Fibroblast of the aortic adventitia (primary cell): ENCODE measurements at regions not wholly inside any gene's neighbourhood (a gene's known extent, or its start where the extent isn't known, plus 50 kb on each side); places are given as distances from the start of the nearest gene placed in this dataset.
A peak's percentile ranks its signal among the peaks of the same experiment; 100 is the strongest.
"Not testable (repeated sequence)": the region's sequence is repeated elsewhere in the genome, so short reads cannot be mapped to it uniquely, and the experiment has no call there.

Experiments used
- DNase-seq: peaks from one replicate; pipeline ENCODE4 v3.0.0-alpha.2; 2010; ENCODE audit warnings: low read depth
- H3K4me3 ChIP-seq: 2 replicates; pipeline ENCODE4 v1.5.1; 2011; ENCODE audit warnings: low read depth, mild to moderate bottlenecking, control low read depth, low read length, moderate library complexity
- CTCF ChIP-seq: IDR thresholded peaks from 2 replicates; pipeline ENCODE4 v1.5.1; 2011; ENCODE audit warnings: mild to moderate bottlenecking, low read length, control low read depth, inconsistent platforms; ENCODE audit not compliant: insufficient read depth

DNA sequence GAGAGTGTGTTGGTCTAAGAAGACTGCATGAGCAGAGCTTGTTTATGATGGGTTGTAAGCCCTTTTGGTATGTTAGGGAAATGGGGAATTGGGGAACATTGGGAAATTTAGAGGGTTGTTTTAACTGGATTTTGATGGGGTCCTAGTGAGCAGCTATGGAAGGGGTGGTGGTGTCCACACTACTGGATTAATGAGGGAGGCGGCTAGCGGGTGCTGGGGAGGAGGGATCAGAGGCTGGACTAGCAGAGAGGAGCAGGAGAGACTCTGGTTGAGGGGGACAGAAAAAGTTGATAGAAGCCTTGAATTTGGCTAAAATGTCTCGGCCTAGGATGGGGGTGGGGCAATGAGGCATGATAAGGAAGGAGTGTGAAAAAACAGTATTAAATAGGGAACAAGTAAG lies 1369.1 kb downstream of the UQCRFS1 start:
- no peak overlapping the region for H3K4me3 ChIP-seq
- no peak for DNase-seq
- TF ChIP-seq CTCF = no peak

- H3K4me3 ChIP-seq = no peak overlapping the region
- DNase-seq = no peak
- no peak for TF ChIP-seq CTCF
Measured at GRCh38 chr19:27833031-27833430, 1379.9 kb downstream of the UQCRFS1 start.

DNA sequence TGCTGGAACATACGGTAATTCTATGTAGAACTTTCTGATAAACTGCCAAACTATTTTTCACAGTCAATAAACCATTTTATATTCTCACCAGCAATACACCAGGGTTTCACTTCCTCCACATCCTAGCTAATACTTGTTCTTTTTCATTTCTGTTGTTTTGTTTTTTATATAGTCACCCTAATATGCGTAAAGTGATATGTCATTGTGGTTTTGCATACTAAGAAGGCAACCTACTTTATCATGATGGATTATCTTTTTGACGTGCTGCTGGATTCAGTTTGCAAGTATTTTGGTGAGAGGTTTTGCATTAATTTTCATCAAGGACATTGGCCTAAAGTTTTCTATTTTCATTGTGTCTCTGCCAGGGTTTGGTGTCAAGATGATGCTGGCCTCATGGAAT lies 1384.1 kb downstream of the UQCRFS1 start:
- no peak overlapping the region for H3K4me3 ChIP-seq
- TF ChIP-seq CTCF = no peak
- DNase-seq = no peak

GRCh38 chr19:27824108-27824507 lies 1388.8 kb downstream of the UQCRFS1 start:
- TF ChIP-seq CTCF = no peak

GRCh38 chr19:27822336-27822735 lies 1390.6 kb downstream of the UQCRFS1 start:
- no peak overlapping the region for H3K4me3 ChIP-seq
- DNase-seq = peak; percentile 1
- TF ChIP-seq CTCF = no peak

More at GRCh38 chr19:27824108-27824507, 1388.8 kb downstream of the UQCRFS1 start:
- no peak for DNase-seq
- H3K4me3 ChIP-seq = no peak overlapping the region

GRCh38 chr19:27821418-27822018 lies 1391.4 kb downstream of the UQCRFS1 start:
- no peak for TF ChIP-seq CTCF
- H3K4me3 ChIP-seq = no peak overlapping the region
- DNase-seq = no peak

DNA sequence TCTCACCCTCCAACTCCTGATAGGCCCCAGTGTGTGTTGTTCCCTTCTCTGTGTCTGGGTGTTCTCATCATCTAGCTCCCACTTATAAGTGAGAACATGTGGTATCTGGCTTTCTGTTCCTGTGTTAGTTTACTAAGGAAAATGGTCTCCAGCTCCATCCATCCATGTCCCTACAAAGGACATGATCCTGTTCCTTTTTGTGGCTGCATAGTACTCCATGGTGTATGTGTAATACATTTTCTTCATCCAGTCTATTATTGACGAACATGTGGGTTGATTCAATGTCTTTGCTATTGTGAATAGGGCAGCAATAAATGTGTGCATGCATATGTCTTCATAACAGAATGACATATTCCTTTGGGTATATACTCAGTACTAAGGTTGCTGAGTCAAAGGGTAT lies 1397.0 kb downstream of the UQCRFS1 start:
- H3K4me3 ChIP-seq = no peak overlapping the region
- TF ChIP-seq CTCF = no peak
- DNase-seq = no peak

DNA sequence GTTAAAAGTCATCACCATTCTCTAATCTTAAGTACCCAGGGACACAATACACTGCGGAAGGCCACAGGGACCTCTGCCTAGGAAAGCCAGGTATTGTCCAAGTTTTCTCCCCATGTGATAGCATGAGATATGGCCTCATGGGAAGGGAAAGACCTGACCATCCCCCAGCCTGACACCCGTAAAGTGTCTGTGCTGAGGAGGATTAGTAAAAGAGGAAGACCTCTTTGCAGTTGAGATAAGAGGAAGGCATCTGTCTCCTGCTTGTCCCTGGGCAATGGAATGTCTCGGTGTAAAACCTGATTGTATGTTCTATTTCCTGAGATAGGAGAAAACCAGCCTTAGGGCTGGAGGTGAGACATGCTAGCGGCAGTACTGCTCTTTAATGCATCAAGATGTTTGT lies 1398.1 kb downstream of the UQCRFS1 start:
- not testable (repeated sequence) for H3K4me3 ChIP-seq, DNase-seq

DNA sequence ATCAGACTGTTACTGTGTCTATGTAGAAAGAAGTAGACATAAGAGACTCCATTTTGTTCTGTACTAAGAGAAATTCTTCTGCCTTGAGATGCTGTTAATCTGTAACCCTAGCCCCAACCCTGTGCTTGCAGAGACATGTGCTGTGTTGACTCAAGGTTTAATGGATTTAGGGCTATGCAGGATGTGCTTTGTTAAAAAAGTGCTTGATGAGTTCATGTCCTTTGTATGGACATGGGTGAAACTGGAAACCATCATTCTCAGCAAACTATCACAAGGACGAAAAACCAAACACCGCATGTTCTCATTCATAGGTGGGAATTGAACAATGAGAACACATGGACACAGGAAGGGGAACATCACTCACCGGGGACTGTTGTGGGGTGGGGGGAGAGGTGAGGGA lies 1398.7 kb downstream of the UQCRFS1 start:
- DNase-seq, H3K4me3 ChIP-seq: not testable (repeated sequence)
